SH-SY5Y (cell line): ENCODE measurements at regions not wholly inside any gene's neighbourhood (a gene's known extent, or its start where the extent isn't known, plus 50 kb on each side); places are given as distances from the start of the nearest gene placed in this dataset.

ENCODE experiments used
- GATA2 ChIP-seq: IDR thresholded peaks from 2 replicates; pipeline ENCODE4 v1.6.1; 2011; ENCODE audit warnings: mild to moderate bottlenecking, low read depth, low read length
- GATA3 ChIP-seq: IDR thresholded peaks from 2 replicates; pipeline ENCODE4 v1.6.1; 2011; ENCODE audit warnings: low read depth, mild to moderate bottlenecking, low read length, moderate library complexity

GRCh38 chr3:1728510-1728909, 370.2 kb upstream of the CNTN4 start:
- TF ChIP-seq GATA2, result no peak
- TF ChIP-seq GATA3, result no peak
